GM12878 (cell line): ENCODE measurements at regions not wholly inside any gene's neighbourhood (a gene's known extent, or its start where the extent isn't known, plus 50 kb on each side); places are given as distances from the start of the nearest gene placed in this dataset.

ENCODE experiments used
- ATAC-seq: fragments of 200-7000 bp; cut with Tn5 transposase; 3 replicates; pipeline ENCODE4 v1.9.1; 2020; ENCODE audit warnings: mild to moderate bottlenecking, moderate library complexity
- BruUV-seq: library from RNA; stranded (reverse); fragments of 400-500 nt; replicated peaks from 2 replicates; lab custom pipeline; 2021; lab: Mats Ljungman, UMichigan
- CTCF ChIA-PET: fragments of 300-600 bp; sonication (Branson Sonifier 250); formaldehyde crosslinking; extraction: SDS; loops from one replicate; lab custom pipeline; 2021; ENCODE audit warnings: inconsistent platforms; lab: Yijun Ruan, JAX
- POLR2A ChIA-PET: fragments of 350-600 bp; formaldehyde crosslinking; extraction: SDS; loops from one replicate; lab custom pipeline; 2021; ENCODE audit warnings: inconsistent platforms; lab: Charles Lee
- RAD21 ChIA-PET: fragments of 300-600 bp; sonication (Branson Sonifier 250); formaldehyde crosslinking; loops from one replicate; lab custom pipeline; 2023; ENCODE audit warnings: antibody characterized with exemption; ENCODE audit not compliant: unreplicated experiment; lab: Charles Lee
- SMC1A ChIA-PET: fragments of 300-600 bp; sonication (Branson Sonifier 250); formaldehyde crosslinking; loops from one replicate; lab custom pipeline; 2023; ENCODE audit not compliant: unreplicated experiment, uncharacterized antibody; lab: Charles Lee
- DNase-seq: peaks from one replicate; pipeline ENCODE4 v3.0.0-alpha.2; 2011; ENCODE audit warnings: low read depth, low spot score
- FAIRE-seq: peaks from 3 replicates; lab custom pipeline; 2011; peaks lifted over from hg19 to GRCh38; lab: Jason Lieb, UNC
- H2AFZ ChIP-seq: 2 replicates; pipeline ENCODE4 v1.6.0; 2011; ENCODE audit warnings: low read depth, low read length, control low read depth; ENCODE audit not compliant: control insufficient read depth
- H3K27ac ChIP-seq: 2 replicates; pipeline ENCODE4 v1.5.1; 2011; ENCODE audit warnings: control low read depth; ENCODE audit not compliant: control insufficient read depth, insufficient read depth
- H3K27me3 ChIP-seq, 2 experiments: replicated peaks in 1 of 2; 2 replicates each; pipeline versions ENCODE4 v1.6.0 to v1.6.1; 2011; ENCODE audit warnings: low read length in 1 of 2; ENCODE audit not compliant: control insufficient read depth in 2 of 2, insufficient read depth in 2 of 2
- H3K36me3 ChIP-seq, 2 experiments: 2 replicates each; pipeline ENCODE4 v1.5.1; 2011; ENCODE audit warnings: low read length in 1 of 2; ENCODE audit not compliant: control insufficient read depth in 2 of 2, insufficient read depth in 2 of 2
- H3K4me1 ChIP-seq: 2 replicates; pipeline ENCODE4 v1.6.1; 2011; ENCODE audit warnings: mild to moderate bottlenecking, low read length, moderate library complexity, mixed read lengths; ENCODE audit not compliant: control insufficient read depth, insufficient read depth
- H3K4me2 ChIP-seq: 2 replicates; pipeline ENCODE4 v1.6.0; 2011; ENCODE audit warnings: control low read depth; ENCODE audit not compliant: control insufficient read depth, insufficient read depth
- H3K4me3 ChIP-seq: fragments of 200-600 bp; sonication (generic); 2 replicates; pipeline ENCODE4 v1.5.1; 2016
- H3K79me2 ChIP-seq: 2 replicates; pipeline ENCODE4 v1.6.0; 2011; ENCODE audit warnings: low read length; ENCODE audit not compliant: control insufficient read depth, insufficient read depth
- H3K9ac ChIP-seq: 2 replicates; pipeline ENCODE4 v1.8.0; 2011; ENCODE audit warnings: low read length, control low read depth, mixed read lengths; ENCODE audit not compliant: control insufficient read depth, insufficient read depth
- H3K9me3 ChIP-seq: replicated peaks from 3 replicates; pipeline ENCODE4 v1.5.1; 2011; ENCODE audit warnings: mild to moderate bottlenecking, low read length; ENCODE audit not compliant: control insufficient read depth, insufficient read depth
- H4K20me1 ChIP-seq: 2 replicates; pipeline ENCODE4 v1.6.0; 2011; ENCODE audit not compliant: control insufficient read depth, insufficient read depth
- PML ChIP-seq: IDR thresholded peaks from 2 replicates; pipeline ENCODE4 v1.6.1; 2012; ENCODE audit warnings: low read length, inconsistent platforms
- WRNIP1 ChIP-seq: IDR thresholded peaks from 2 replicates; pipeline ENCODE4 v1.6.1; 2011; ENCODE audit warnings: low read depth, low read length, improper control_type of control experiment, borderline replicate concordance
- WGBS: methylation state at CpG from one replicate; pipeline ENCODE4 v1.1.6; 2016; ENCODE audit warnings: low lambda C conversion rate; ENCODE audit not compliant: insufficient replicate concordance, insufficient coverage; ENCODE audit errors: missing lambda C conversion rate; 5-methylcytosine and 5-hydroxymethylcytosine counted together
- in situ Hi-C: fragments of 300-500 bp; cut with MboI; formaldehyde crosslinking; loops from 9 replicates; pipeline ENCODE4 v1.14.3; 2018; ENCODE audit warnings: mixed read lengths
- intact Hi-C: fragments of 100-400 bp; cut with micrococcal nuclease; formaldehyde crosslinking; loops from one replicate; pipeline ENCODE4 v1.14.2; 2022; ENCODE audit not compliant: unreplicated experiment
- TF ChIP-seq, protein P1 (sequence below): fragments of 450-650 bp; IDR thresholded peaks from 2 replicates; pipeline ENCODE4 v1.6.1; 2017; ENCODE audit warnings: mild to moderate bottlenecking, moderate library complexity

GRCh38 chr14:78075555-78076277 lies 94.5 kb upstream of the NRXN3 start:
- intact Hi-C loops, result no loop called here
- ChIA-PET POLR2A (no interaction called here), SMC1A (no interaction called here), RAD21 (no interaction called here), CTCF (no interaction called here)
- Histone ChIP-seq H3K9ac (no peak overlapping the region), H3K27me3 (no peaks in the 10 kb centered on the region), H3K9me3 (no peaks in the 10 kb centered on the region), H3K4me3 (no peak overlapping the region), H3K36me3 (no peaks in the 10 kb centered on the region), H3K4me1 (no peaks in the 10 kb centered on the region), H2AFZ (no peak overlapping the region), H3K27ac (no peak overlapping the region), H3K4me2 (no peak overlapping the region), H4K20me1 (no peaks in the 10 kb centered on the region), H3K79me2 (no peaks in the 10 kb centered on the region)
- no TSS peak for BruUV-seq
- DNase-seq (no peak), FAIRE-seq (no peak), ATAC-seq (no peak)
- WGBS, result 41% methylated on average over 9 of the region's 9 CpGs
- no peak for TF ChIP-seq PML
- TF ChIP-seq, protein P1, sequence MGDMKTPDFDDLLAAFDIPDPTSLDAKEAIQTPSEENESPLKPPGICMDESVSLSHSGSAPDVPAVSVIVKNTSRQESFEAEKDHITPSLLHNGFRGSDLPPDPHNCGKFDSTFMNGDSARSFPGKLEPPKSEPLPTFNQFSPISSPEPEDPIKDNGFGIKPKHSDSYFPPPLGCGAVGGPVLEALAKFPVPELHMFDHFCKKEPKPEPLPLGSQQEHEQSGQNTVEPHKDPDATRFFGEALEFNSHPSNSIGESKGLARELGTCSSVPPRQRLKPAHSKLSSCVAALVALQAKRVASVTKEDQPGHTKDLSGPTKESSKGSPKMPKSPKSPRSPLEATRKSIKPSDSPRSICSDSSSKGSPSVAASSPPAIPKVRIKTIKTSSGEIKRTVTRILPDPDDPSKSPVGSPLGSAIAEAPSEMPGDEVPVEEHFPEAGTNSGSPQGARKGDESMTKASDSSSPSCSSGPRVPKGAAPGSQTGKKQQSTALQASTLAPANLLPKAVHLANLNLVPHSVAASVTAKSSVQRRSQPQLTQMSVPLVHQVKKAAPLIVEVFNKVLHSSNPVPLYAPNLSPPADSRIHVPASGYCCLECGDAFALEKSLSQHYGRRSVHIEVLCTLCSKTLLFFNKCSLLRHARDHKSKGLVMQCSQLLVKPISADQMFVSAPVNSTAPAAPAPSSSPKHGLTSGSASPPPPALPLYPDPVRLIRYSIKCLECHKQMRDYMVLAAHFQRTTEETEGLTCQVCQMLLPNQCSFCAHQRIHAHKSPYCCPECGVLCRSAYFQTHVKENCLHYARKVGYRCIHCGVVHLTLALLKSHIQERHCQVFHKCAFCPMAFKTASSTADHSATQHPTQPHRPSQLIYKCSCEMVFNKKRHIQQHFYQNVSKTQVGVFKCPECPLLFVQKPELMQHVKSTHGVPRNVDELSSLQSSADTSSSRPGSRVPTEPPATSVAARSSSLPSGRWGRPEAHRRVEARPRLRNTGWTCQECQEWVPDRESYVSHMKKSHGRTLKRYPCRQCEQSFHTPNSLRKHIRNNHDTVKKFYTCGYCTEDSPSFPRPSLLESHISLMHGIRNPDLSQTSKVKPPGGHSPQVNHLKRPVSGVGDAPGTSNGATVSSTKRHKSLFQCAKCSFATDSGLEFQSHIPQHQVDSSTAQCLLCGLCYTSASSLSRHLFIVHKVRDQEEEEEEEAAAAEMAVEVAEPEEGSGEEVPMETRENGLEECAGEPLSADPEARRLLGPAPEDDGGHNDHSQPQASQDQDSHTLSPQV, result no peak
- no peak for TF ChIP-seq WRNIP1
- in situ Hi-C loops, result no loop called here
